ENCODE measurements at regions not wholly inside any gene's neighbourhood (a gene's known extent, or its start where the extent isn't known, plus 50 kb on each side); places are given as distances from the start of the nearest gene placed in this dataset.
A peak's percentile ranks its signal among the peaks of the same experiment; 100 is the strongest.
"Not testable (repeated sequence)": the region's sequence is repeated elsewhere in the genome, so short reads cannot be mapped to it uniquely, and the experiment has no call there.

GRCh38 chr4:152185786-152186550 is 349.9 kb downstream of the FBXW7 start:
- H3K27ac ChIP-seq = no peak overlapping the region
- no peak for DNase-seq
- no peaks in the 10 kb centered on the region for H3K4me1 ChIP-seq
- H3K27me3 ChIP-seq = no peaks in the 10 kb centered on the region
- no peak overlapping the region for H3K4me3 ChIP-seq
- no peak for TF ChIP-seq EP300 (IDR thresholded peaks at IDR 0.05)
- no peak for TF ChIP-seq CTCF (IDR thresholded peaks at IDR 0.05)
- no peak for TF ChIP-seq POLR2AphosphoS5 (IDR thresholded peaks at IDR 0.05)
- no peak for TF ChIP-seq POLR2A (IDR thresholded peaks at IDR 0.05)
- no peaks in the 10 kb centered on the region for H3K9me3 ChIP-seq
- no peaks in the 10 kb centered on the region for H3K36me3 ChIP-seq
- peak in 1 of 2 donors; percentile 25 for ATAC-seq (ENCODE audit: low FRiP score in 2 of 2)
- WGBS, 2 donors = 75 to 84% methylated on average over 8 of the region's 8 CpGs

- 91 to 94% methylated on average over 7 of the region's 7 CpGs for WGBS, 2 donors
- no peaks in the 10 kb centered on the region for H3K36me3 ChIP-seq
- H3K4me3 ChIP-seq = no peak overlapping the region
- no peaks in the 10 kb centered on the region for H3K9me3 ChIP-seq
- no peaks in the 10 kb centered on the region for H3K27me3 ChIP-seq
- no peak for ATAC-seq (ENCODE audit: low FRiP score in 2 of 2)
- TF ChIP-seq POLR2AphosphoS5 (IDR thresholded peaks at IDR 0.05) (no peak), POLR2A (IDR thresholded peaks at IDR 0.05) (no peak), CTCF (IDR thresholded peaks at IDR 0.05) (no peak), EP300 (IDR thresholded peaks at IDR 0.05) (no peak)
- no peak overlapping the region for H3K27ac ChIP-seq
- no peak for DNase-seq
- H3K4me1 ChIP-seq = no peaks in the 10 kb centered on the region
Observed at GRCh38 chr4:152181150-152181549, 354.7 kb downstream of the FBXW7 start.

GRCh38 chr4:152180369-152180768 is 355.5 kb downstream of the FBXW7 start:
- DNase-seq (no peak), ATAC-seq (ENCODE audit: low FRiP score in 2 of 2) (no peak)
- TF ChIP-seq EP300 (IDR thresholded peaks at IDR 0.05) (no peak), POLR2A (IDR thresholded peaks at IDR 0.05) (no peak), POLR2AphosphoS5 (IDR thresholded peaks at IDR 0.05) (no peak), CTCF (IDR thresholded peaks at IDR 0.05) (no peak)
- Histone ChIP-seq H3K9me3 (no peaks in the 10 kb centered on the region), H3K36me3 (no peaks in the 10 kb centered on the region), H3K4me3 (no peak overlapping the region), H3K4me1 (no peaks in the 10 kb centered on the region), H3K27me3 (no peaks in the 10 kb centered on the region), H3K27ac (no peak overlapping the region)
- WGBS, 2 donors = 83 to 87% methylated on average over 2 of the region's 2 CpGs

GRCh38 chr4:152177538-152177937 is 358.4 kb downstream of the FBXW7 start:
- H3K36me3 ChIP-seq; H3K4me1 ChIP-seq; DNase-seq; ATAC-seq (ENCODE audit: low FRiP score in 2 of 2); H3K27ac ChIP-seq; H3K27me3 ChIP-seq; H3K4me3 ChIP-seq; H3K9me3 ChIP-seq: not testable (repeated sequence)

GRCh38 chr4:152176627-152177214 is 359.2 kb downstream of the FBXW7 start:
- Histone ChIP-seq H3K27ac (no peak overlapping the region), H3K36me3 (no peaks in the 10 kb centered on the region), H3K4me3 (no peak overlapping the region), H3K27me3 (no peaks in the 10 kb centered on the region), H3K9me3 (no peaks in the 10 kb centered on the region), H3K4me1 (no peaks in the 10 kb centered on the region)
- TF ChIP-seq EP300 (IDR thresholded peaks at IDR 0.05) = no peak
- 84 to 94% methylated on average over 3 of the region's 3 CpGs for WGBS, 2 donors
- ATAC-seq (ENCODE audit: low FRiP score in 2 of 2) (no peak), DNase-seq (no peak)

GRCh38 chr4:152175586-152175985 is 360.3 kb downstream of the FBXW7 start:
- Histone ChIP-seq H3K36me3 (no peaks in the 10 kb centered on the region), H3K27ac (no peak overlapping the region), H3K27me3 (no peaks in the 10 kb centered on the region), H3K9me3 (no peaks in the 10 kb centered on the region), H3K4me3 (no peak overlapping the region), H3K4me1 (no peaks in the 10 kb centered on the region)
- DNase-seq (no peak), ATAC-seq (ENCODE audit: low FRiP score in 2 of 2) (no peak)
- TF ChIP-seq CTCF (IDR thresholded peaks at IDR 0.05) (no peak), EP300 (IDR thresholded peaks at IDR 0.05) (no peak), POLR2A (IDR thresholded peaks at IDR 0.05) (no peak), POLR2AphosphoS5 (IDR thresholded peaks at IDR 0.05) (no peak)
- 96 to 97% methylated on average over 2 of the region's 2 CpGs for WGBS, 2 donors

Measured in upper lobe of left lung (tissue), 6 donors.